ENCODE measurements at regions not wholly inside any gene's neighbourhood (a gene's known extent, or its start where the extent isn't known, plus 50 kb on each side); places are given as distances from the start of the nearest gene placed in this dataset.

DNA sequence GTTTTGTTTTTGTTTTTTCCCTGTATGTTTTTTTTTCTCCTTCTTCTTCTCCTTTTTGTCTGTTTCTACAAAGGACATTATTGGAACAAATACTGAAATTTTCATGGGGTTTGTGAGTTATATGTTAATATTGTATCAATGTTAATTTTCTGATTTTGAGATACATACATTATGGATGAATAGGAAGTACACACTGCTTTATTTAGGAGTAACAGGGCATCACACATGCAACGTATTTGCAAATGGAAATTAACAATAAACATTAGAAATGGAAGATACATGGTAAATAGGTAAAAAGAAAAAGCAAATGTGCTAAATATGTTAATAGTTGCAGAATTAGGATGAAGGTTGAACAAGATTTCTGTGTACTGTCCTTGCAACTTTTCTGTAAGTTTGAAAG is 477.2 kb upstream of the INTU start:
- DNase-seq (no peak), ATAC-seq (no peak)
- intact Hi-C loops (cut with micrococcal nuclease): no loop called here

DNA sequence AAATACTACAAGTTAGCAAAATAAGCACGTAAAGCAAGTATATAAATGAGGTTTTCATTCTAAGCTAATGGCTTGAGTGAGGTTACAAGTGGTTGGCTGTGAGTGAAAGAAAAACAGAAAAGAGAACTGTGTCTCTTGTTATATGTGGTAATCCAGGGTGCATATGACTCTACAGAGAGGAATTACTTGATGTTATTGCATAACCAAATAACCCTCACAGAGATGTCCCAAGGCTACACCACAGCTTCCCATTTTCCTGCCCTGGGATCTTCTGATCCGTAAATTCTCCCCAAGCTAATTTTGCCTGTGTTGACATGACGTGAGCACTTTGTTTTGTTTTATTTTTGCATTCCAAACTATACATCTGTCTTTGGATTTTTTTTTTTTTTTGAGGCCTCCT is 470.0 kb upstream of the INTU start:
- DNase-seq (no peak), ATAC-seq (peak; percentile 28)
- intact Hi-C loops (cut with micrococcal nuclease): no loop called here

- DNase-seq (no peak), ATAC-seq (no peak)
- intact Hi-C loops (cut with micrococcal nuclease): no loop called here
Measured at GRCh38 chr4:127165971-127166370, 466.8 kb upstream of the INTU start.

GRCh38 chr4:127174201-127174600 is 458.6 kb upstream of the INTU start:
- intact Hi-C loops (cut with micrococcal nuclease): no loop called here
- no peak for DNase-seq
- ATAC-seq: no peak

- intact Hi-C loops (cut with micrococcal nuclease): no loop called here
- DNase-seq (no peak), ATAC-seq (no peak)
Measured at GRCh38 chr4:127174616-127175015, 458.1 kb upstream of the INTU start.

GRCh38 chr4:127179256-127180087 is 453.3 kb upstream of the INTU start:
- ATAC-seq: no peak
- no peak for DNase-seq
- intact Hi-C loops (cut with micrococcal nuclease): no loop called here

DNA sequence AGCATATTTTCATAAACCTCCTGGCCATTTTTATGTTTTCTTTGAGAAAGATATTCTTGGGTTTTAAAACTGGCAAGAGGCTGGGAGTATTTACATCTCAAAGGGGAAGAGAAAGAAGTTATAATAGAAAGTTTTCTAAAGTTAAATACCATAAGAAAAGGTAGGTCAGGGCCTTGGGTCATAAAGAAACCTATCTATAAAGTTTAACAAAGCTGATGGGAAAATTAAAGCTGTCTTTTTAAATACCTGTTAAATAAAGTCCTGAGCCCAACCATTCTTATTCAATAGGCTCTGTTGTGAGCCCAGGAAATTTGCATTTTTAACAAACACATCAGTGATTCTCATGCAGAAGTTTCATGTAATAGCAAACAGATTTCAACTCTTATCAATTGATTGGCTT is 451.8 kb upstream of the INTU start:
- no peak for ATAC-seq
- intact Hi-C loops (cut with micrococcal nuclease): no loop called here
- no peak for DNase-seq

DNA sequence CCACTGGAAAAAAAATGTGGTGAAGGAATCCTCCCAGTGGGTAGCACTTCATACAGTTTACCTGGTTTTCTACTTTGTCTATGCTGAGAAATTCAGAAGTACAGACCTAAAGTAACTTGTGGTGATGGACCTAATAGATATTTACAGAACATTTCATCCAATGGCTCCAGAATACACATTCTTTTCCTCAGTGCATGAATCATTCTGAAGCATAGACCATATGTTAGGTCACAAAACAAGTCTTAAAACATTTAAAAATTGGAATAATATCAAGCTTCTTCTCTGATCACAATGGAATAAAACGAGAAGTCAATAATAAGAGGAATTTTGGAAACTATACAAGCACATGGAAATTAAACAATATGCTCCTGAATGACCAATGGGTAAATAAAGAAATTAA is 450.1 kb upstream of the INTU start:
- intact Hi-C loops (cut with micrococcal nuclease): no loop called here
- DNase-seq: no peak
- ATAC-seq: no peak

DNA sequence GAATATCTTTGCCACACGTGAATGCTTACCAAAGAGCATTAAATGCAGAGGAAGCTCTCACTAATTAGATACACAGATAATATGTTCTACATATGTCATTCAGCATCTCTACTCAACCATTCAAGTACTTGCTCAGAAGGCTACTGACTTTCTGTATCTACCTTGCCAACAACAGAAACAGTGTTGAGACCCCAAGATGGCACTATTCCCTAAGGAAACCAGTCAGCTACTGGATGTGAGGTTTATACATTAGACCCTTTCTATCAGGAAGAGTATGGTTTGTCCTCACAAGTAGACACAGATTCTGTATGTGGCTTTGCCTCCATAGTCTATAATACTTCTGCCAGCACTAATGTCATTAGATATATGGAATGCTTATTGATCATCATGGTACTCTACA is 443.9 kb upstream of the INTU start:
- ATAC-seq: no peak
- intact Hi-C loops (cut with micrococcal nuclease): no loop called here
- DNase-seq: no peak

DNA sequence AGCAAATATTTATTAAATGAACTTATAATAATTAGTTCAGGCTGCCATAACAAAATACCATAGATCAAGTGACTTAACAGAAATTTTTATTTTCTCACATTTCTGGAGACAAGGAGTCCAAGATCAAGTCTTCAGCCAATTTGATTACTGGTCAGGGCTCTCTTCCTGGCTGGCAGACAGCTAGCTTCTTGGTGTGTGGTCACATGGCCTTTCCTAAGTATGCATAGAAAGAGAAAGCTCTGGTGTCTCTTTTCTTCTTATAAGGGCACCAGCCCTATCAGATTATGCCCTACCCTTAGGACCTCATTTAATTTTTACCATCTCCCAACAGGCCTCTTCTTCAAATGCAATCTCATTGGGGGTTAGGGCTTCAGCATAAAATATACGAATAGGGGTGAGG is 438.5 kb upstream of the INTU start:
- intact Hi-C loops (cut with micrococcal nuclease): no loop called here
- no peak for DNase-seq
- ATAC-seq: no peak

DNA sequence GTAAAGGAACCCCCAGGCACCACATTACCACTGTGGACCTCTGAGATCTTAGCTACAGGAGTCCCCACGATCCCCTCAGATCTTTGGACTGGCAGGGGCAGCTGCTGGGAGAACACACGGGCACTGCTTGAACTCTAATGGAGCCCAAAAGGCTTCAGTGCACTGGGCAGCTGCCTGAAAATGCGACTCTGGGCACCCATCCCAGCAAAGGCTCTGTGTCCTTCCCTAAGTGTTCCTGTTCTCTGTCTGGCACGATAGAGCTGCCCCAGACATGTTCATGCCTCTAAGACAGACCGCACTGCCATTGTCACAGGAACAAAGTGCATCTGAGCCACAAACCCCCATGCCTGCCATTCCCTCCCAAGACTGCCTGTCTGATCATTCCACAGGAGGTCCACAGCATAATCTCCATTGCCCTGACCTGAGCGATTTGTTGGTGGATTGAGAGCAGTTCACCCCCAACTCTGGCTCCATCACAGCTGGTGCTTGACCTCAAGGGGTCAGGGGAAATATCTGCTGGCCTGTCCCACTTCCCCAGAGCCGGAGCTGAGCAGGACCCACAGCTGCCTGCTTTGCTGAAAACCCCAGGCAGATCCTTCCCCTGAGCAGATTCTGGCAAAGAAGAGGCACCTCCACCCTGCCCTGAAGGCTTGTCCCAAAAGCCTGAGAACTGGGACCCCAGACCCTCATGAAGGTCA is 436.0 kb upstream of the INTU start:
- intact Hi-C loops (cut with micrococcal nuclease): no loop called here
- ATAC-seq (peak; percentile 100), DNase-seq (peak; percentile 69)

- DNase-seq: no peak
- intact Hi-C loops (cut with micrococcal nuclease): no loop called here
- ATAC-seq: no peak
Measured at GRCh38 chr4:127203562-127204200, 429.1 kb upstream of the INTU start.

- ATAC-seq (no peak), DNase-seq (no peak)
- intact Hi-C loops (cut with micrococcal nuclease): no loop called here
Measured at GRCh38 chr4:127204322-127204721, 428.4 kb upstream of the INTU start.

GRCh38 chr4:127209580-127210095 is 423.1 kb upstream of the INTU start:
- DNase-seq (no peak), ATAC-seq (no peak)
- intact Hi-C loops (cut with micrococcal nuclease): no loop called here

DNA sequence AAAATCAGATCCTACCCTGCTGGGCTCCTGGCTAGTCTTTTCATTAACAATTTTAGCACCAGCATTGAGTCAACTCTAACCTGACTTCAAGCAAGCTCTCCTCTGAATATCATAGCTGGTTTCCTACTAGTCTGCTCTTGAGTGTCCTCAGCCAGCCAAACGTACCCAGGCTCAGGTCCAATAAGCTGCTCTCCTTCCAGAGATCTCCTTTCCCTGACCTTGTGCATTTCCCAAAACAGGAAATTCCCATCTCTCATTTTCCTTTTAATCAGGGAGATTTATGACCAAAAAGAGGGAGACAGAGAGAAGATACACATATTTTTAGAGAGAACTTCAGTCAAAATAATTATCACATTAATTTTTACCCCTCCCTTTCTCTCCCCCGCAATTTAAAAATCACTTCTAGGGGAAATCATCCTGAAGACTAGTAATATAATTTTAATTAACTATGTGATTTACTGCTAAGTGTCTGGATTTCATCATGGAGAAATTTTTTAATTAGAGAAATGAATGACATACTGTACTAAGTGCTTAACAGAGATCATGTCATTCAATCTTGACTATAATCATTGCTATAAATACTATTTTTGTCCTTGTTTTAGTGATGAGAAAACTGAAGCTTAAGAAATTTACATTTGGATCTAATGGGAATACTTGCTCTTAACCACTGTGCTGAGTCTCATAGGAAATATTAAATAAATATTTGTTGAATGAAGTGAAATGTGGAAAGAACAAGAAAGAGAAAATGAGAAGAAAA is 421.7 kb upstream of the INTU start:
- DNase-seq (peak; percentile 43), ATAC-seq (peak; percentile 85)
- intact Hi-C loops (cut with micrococcal nuclease): no loop called here

- no peak for DNase-seq
- intact Hi-C loops (cut with micrococcal nuclease): no loop called here
- peak; percentile 46 for ATAC-seq
Measured at GRCh38 chr4:127211650-127212560, 420.9 kb upstream of the INTU start.

- DNase-seq: no peak
- no peak for ATAC-seq
- intact Hi-C loops (cut with micrococcal nuclease): no loop called here
Measured at GRCh38 chr4:127212701-127213100, 420.1 kb upstream of the INTU start.

- DNase-seq (no peak), ATAC-seq (peak; percentile 81)
- intact Hi-C loops (cut with micrococcal nuclease): no loop called here
Measured at GRCh38 chr4:127214016-127214415, 418.7 kb upstream of the INTU start.

DNA sequence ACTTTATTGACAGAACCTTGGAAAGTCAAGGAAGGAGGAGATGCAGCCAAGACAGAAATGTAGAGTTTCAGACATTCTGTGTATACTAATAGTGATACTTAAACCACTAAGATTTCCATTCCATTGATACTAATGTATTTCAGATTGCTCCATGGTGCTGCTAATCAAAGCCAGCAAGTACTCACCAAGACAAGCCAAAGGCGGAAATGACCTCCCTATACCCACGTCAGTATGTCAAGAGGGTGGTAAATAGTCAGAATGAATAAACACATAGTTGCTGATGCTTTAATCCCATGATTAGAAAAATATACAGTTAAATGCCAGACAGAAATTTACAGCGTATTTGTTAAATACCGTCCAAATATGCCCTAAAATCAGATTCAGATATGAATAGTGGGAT is 417.8 kb upstream of the INTU start:
- ATAC-seq (no peak), DNase-seq (no peak)
- intact Hi-C loops (cut with micrococcal nuclease): no loop called here
